Right atrium auricular region (tissue), 2 donors: ENCODE measurements at regions not wholly inside any gene's neighbourhood (a gene's known extent, or its start where the extent isn't known, plus 50 kb on each side); places are given as distances from the start of the nearest gene placed in this dataset.
"Not testable (repeated sequence)": the region's sequence is repeated elsewhere in the genome, so short reads cannot be mapped to it uniquely, and the experiment has no call there.

ENCODE experiments used
- DNase-seq: peaks from one replicate; pipeline ENCODE4 v3.0.0-alpha.2; 2019; ENCODE audit warnings: low spot score
- H3K27ac ChIP-seq, 2 donors: fragments of 200-600 bp; sonication (generic); 1 replicate in 1 of 2; 2 replicates in 1 of 2; pipeline ENCODE4 v1.5.1; 2016 to 2019
- H3K27me3 ChIP-seq, 2 donors: fragments of 200-600 bp; sonication (generic); one replicate each; pipeline versions ENCODE4 v1.5.1 to v1.6.0; 2017 to 2019
- H3K36me3 ChIP-seq: fragments of 200-600 bp; sonication (generic); one replicate; pipeline ENCODE4 v1.5.1; 2016
- H3K4me1 ChIP-seq, 2 donors: fragments of 200-600 bp; sonication (generic); one replicate each; pipeline versions ENCODE4 v1.5.1 to v1.6.0; 2017 to 2019
- H3K4me3 ChIP-seq, 2 donors: fragments of 200-600 bp; sonication (generic); 1 replicate in 1 of 2; 2 replicates in 1 of 2; pipeline ENCODE4 v1.5.1; 2017 to 2019; ENCODE audit warnings: mild to moderate bottlenecking in 1 of 2, moderate library complexity in 1 of 2
- H3K9me3 ChIP-seq, 2 donors: fragments of 200-600 bp; sonication (generic); one replicate each; pipeline ENCODE4 v1.5.1; 2019
- CTCF ChIP-seq, 2 donors: fragments of 200-600 bp; sonication (generic); IDR thresholded peaks; one replicate each; pipeline ENCODE4 v1.5.1; 2019; ENCODE audit warnings: antibody characterized with exemption in 2 of 2

- DNase-seq: no peak
- no peak overlapping the region for H3K4me3 ChIP-seq
- TF ChIP-seq CTCF (IDR thresholded peaks at IDR 0.05): no peak
Measured at GRCh38 chr3:176041185-176041584, 1156.1 kb downstream of the TBL1XR1 start.

GRCh38 chr3:176037636-176038035, 1159.6 kb downstream of the TBL1XR1 start:
- no peak for TF ChIP-seq CTCF (IDR thresholded peaks at IDR 0.05)
- DNase-seq: no peak
- no peaks in the 10 kb centered on the region for H3K36me3 ChIP-seq

More at GRCh38 chr3:176041185-176041584, 1156.1 kb downstream of the TBL1XR1 start:
- peaks cover 0 to 3% of the 10 kb centered on the region in 2 donors for H3K9me3 ChIP-seq
- H3K27me3 ChIP-seq: no peaks in the 10 kb centered on the region
- H3K36me3 ChIP-seq: no peaks in the 10 kb centered on the region
- no peak overlapping the region for H3K27ac ChIP-seq
- peaks cover 0 to 6% of the 10 kb centered on the region in 2 donors for H3K4me1 ChIP-seq

GRCh38 chr3:176032043-176032442, 1165.2 kb downstream of the TBL1XR1 start:
- TF ChIP-seq CTCF (IDR thresholded peaks at IDR 0.05): no peak
- no peak overlapping the region for H3K4me3 ChIP-seq
- H3K9me3 ChIP-seq: peaks cover 0 to 11% of the 10 kb centered on the region in 2 donors
- no peak for DNase-seq
- H3K36me3 ChIP-seq: no peaks in the 10 kb centered on the region
- H3K4me1 ChIP-seq: no peaks in the 10 kb centered on the region
- no peak overlapping the region for H3K27ac ChIP-seq
- H3K27me3 ChIP-seq: no peaks in the 10 kb centered on the region

More at GRCh38 chr3:176037636-176038035, 1159.6 kb downstream of the TBL1XR1 start:
- Histone ChIP-seq H3K27ac (no peak overlapping the region), H3K4me1 (peaks cover 0 to 6% of the 10 kb centered on the region in 2 donors), H3K9me3 (peaks cover 0 to 11% of the 10 kb centered on the region in 2 donors), H3K27me3 (no peaks in the 10 kb centered on the region), H3K4me3 (no peak overlapping the region)

GRCh38 chr3:176016203-176016602, 1157.1 kb downstream of the NAALADL2 start:
- not testable (repeated sequence) for H3K36me3 ChIP-seq, H3K4me3 ChIP-seq, H3K27me3 ChIP-seq, H3K4me1 ChIP-seq, DNase-seq, H3K9me3 ChIP-seq, H3K27ac ChIP-seq

GRCh38 chr3:176015228-176015627, 1156.1 kb downstream of the NAALADL2 start:
- H3K4me1 ChIP-seq, H3K27ac ChIP-seq, H3K9me3 ChIP-seq, H3K36me3 ChIP-seq, H3K4me3 ChIP-seq, H3K27me3 ChIP-seq, DNase-seq: not testable (repeated sequence)

GRCh38 chr3:176009256-176009655, 1150.1 kb downstream of the NAALADL2 start:
- H3K27ac ChIP-seq: no peak overlapping the region
- no peak for DNase-seq
- TF ChIP-seq CTCF (IDR thresholded peaks at IDR 0.05): no peak
- H3K36me3 ChIP-seq: no peaks in the 10 kb centered on the region
- H3K4me3 ChIP-seq: no peak overlapping the region
- no peaks in the 10 kb centered on the region for H3K27me3 ChIP-seq
- H3K9me3 ChIP-seq: no peaks in the 10 kb centered on the region
- no peaks in the 10 kb centered on the region for H3K4me1 ChIP-seq

GRCh38 chr3:176005564-176005963, 1146.4 kb downstream of the NAALADL2 start:
- H3K9me3 ChIP-seq: no peaks in the 10 kb centered on the region
- H3K4me3 ChIP-seq: no peak overlapping the region
- H3K36me3 ChIP-seq: no peaks in the 10 kb centered on the region
- TF ChIP-seq CTCF (IDR thresholded peaks at IDR 0.05): no peak
- H3K27me3 ChIP-seq: no peaks in the 10 kb centered on the region
- no peak for DNase-seq
- H3K4me1 ChIP-seq: no peaks in the 10 kb centered on the region
- no peak overlapping the region for H3K27ac ChIP-seq
